GM10248 (cell line): ENCODE measurements at regions not wholly inside any gene's neighbourhood (a gene's known extent, or its start where the extent isn't known, plus 50 kb on each side); places are given as distances from the start of the nearest gene placed in this dataset.

Experiments
- CTCF ChIA-PET: fragments of 300-600 bp; sonication (Branson Sonifier 250); formaldehyde crosslinking; extraction: SDS; loops from one replicate; lab custom pipeline; 2021; ENCODE audit warnings: antibody characterized with exemption; lab: Yijun Ruan, JAX
- POLR2A ChIA-PET: fragments of 350-650 bp; sonication (Branson Sonifier 250); formaldehyde crosslinking; extraction: SDS; loops from one replicate; lab custom pipeline; 2020; ENCODE audit warnings: antibody characterized with exemption; lab: Yijun Ruan, JAX
- DNase-seq: peaks from one replicate; pipeline ENCODE4 v3.0.0; 2012; ENCODE audit errors: extremely low spot score
- CTCF ChIP-seq: IDR thresholded peaks from 2 replicates; pipeline ENCODE4 v1.5.1; 2012; ENCODE audit warnings: mild to moderate bottlenecking, low read depth; ENCODE audit errors: extremely low read depth, missing control alignments, control extremely low read depth

- TF ChIP-seq CTCF = no peak
- ChIA-PET POLR2A (no interaction called here), CTCF (no interaction called here)
- DNase-seq = no peak
These were observed 88.6 kb downstream of the RIPK4 start for GRCh38 chr21:41678016-41678923.

DNA sequence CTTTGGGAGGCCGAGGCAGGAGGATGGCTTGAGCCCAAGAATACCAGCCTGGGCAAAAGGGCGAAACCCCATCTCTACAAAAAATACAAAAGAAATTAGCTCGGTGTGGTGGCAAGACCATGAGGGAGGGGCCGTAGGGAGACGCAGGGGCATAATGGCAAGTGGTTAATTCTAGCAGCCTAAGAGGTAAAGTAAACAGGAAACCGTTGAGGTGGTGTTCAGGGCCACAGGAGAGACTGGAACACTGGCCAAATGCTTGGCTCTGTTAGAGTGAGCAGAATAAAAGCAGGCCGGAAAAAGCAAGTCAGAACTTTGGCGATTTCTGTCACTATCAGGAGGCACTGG lies 89.2 kb downstream of the RIPK4 start:
- CTCF ChIA-PET = no interaction called here
- no peak for TF ChIP-seq CTCF
- POLR2A ChIA-PET = no interaction called here
- DNase-seq = no peak

- DNase-seq = no peak
- POLR2A ChIA-PET = no interaction called here
- CTCF ChIA-PET = interaction anchor here (0.7 to 1.2 kb wide), 2 partner anchors 10 to 53 kb away, joined by 3 read pairs; no protein-coding TSS in a partner anchor
These were observed 90.7 kb downstream of the RIPK4 start for GRCh38 chr21:41676198-41676597.

GRCh38 chr21:41675574-41675973 lies 91.3 kb downstream of the RIPK4 start:
- ChIA-PET POLR2A (no interaction called here), CTCF (interaction anchor here (0.7 to 1.2 kb wide), 2 partner anchors 11 to 52 kb away, joined by 3 read pairs; no protein-coding TSS in a partner anchor)
- TF ChIP-seq CTCF = no peak
- no peak for DNase-seq

More at GRCh38 chr21:41676198-41676597, 90.7 kb downstream of the RIPK4 start:
- TF ChIP-seq CTCF = no peak

DNA sequence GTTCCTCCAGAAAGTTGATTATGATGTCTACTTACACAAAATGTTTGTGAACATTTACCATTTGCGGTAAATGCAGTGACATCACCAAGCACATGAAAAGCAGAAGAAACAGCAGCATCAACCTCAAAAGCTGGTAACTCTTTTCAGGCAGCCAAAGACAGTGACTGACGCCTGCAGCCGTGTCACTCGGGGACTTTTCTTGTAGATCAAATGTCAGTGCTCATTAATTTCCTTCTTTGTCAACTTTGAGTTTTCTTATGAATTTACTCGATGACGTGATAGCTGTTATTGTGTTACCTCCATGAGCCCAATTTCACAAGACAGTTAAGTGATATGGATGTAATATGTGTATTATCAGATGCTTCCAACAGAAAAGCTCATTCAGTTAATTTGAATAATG lies 92.5 kb downstream of the RIPK4 start:
- POLR2A ChIA-PET = interaction anchor here (0.6 kb wide), 1 partner anchor 212 kb away, joined by 3 read pairs; no protein-coding TSS in a partner anchor
- DNase-seq = no peak
- CTCF ChIA-PET = no interaction called here

More for the DNA sequence above, 92.5 kb downstream of the RIPK4 start:
- TF ChIP-seq CTCF = no peak
